ENCODE measurements at regions not wholly inside any gene's neighbourhood (a gene's known extent, or its start where the extent isn't known, plus 50 kb on each side); places are given as distances from the start of the nearest gene placed in this dataset.

DNA sequence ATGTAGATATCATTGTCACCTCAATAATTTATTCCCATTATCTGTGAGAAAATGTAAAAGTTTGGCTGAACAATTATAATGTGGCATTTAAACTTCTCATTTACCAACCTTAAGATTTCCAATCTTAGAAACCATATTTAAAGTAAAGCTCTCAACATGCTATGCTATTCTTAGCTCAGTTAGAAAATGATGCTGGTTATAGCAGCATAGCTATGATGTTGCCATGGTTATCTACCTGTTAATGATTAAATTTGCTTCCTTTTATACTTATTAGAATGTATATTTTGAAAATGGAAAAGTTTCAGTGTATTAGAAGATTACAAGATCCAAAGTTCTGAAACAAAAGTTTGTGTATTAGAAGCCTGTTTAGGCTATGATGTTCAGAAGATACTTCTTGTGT, 110.1 kb downstream of the GPR63 start:
- ATAC-seq (ENCODE audit: poor library complexity) (no peak), DNase-seq (no peak)
- Histone ChIP-seq H3K4me3 (ENCODE audit: low read length) (no peak overlapping the region), H3K9me3 (ENCODE audit: control insufficient read depth in 1 of 2, insufficient read depth in 1 of 2, low read length in 2 of 2) (peaks cover 0 to 2% of the 10 kb centered on the region in 2 experiments), H3K27me3 (ENCODE audit: control insufficient read depth in 1 of 2, insufficient read depth in 2 of 2, low read length in 2 of 2) (no peaks in the 10 kb centered on the region), H3K4me1 (ENCODE audit: insufficient read depth, low read length) (no peaks in the 10 kb centered on the region), H3K36me3 (ENCODE audit: insufficient read depth, low read length) (no peaks in the 10 kb centered on the region), H3K27ac (ENCODE audit: low read depth in 1 of 2, low read length in 2 of 2) (no peak overlapping the region)
- ChIA-PET POLR2A (no interaction called here), CTCF (no interaction called here)
- Mint-ChIP-seq H3K4me3 (no peak overlapping the region), H3K4me1 (ENCODE audit: low read depth) (no peaks in the 10 kb centered on the region), H3K9me3 (no peaks in the 10 kb centered on the region), H3K27ac (no peak overlapping the region), H3K36me3 (ENCODE audit: low read depth) (no peaks in the 10 kb centered on the region), H3K27me3 (no peaks in the 10 kb centered on the region)
- intact Hi-C loops (cut with DNase I, micrococcal nuclease) = no loop called here
- TF ChIP-seq, protein P1, sequence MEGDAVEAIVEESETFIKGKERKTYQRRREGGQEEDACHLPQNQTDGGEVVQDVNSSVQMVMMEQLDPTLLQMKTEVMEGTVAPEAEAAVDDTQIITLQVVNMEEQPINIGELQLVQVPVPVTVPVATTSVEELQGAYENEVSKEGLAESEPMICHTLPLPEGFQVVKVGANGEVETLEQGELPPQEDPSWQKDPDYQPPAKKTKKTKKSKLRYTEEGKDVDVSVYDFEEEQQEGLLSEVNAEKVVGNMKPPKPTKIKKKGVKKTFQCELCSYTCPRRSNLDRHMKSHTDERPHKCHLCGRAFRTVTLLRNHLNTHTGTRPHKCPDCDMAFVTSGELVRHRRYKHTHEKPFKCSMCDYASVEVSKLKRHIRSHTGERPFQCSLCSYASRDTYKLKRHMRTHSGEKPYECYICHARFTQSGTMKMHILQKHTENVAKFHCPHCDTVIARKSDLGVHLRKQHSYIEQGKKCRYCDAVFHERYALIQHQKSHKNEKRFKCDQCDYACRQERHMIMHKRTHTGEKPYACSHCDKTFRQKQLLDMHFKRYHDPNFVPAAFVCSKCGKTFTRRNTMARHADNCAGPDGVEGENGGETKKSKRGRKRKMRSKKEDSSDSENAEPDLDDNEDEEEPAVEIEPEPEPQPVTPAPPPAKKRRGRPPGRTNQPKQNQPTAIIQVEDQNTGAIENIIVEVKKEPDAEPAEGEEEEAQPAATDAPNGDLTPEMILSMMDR (IDR thresholded peaks at IDR 0.05) = no peak

DNA sequence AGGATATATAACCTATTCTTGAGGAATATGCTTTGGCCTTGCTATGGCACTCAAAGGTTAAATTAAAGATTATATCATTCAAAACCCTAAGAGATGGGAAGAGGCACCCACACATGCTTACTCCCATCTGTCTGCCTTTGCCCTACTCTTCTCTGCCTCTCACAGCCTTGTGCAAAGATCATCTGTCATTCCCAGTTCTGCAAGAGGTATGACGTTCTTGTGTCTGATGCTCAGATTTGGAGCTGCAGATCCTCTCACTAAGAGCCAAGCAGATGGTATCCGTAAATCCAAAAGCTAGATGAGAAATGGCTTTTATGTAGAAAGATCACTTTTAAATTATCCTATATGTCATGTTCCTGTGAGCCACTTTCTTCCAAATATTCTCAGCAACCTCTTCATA, 112.0 kb downstream of the GPR63 start:
- CTCF ChIA-PET = no interaction called here
- intact Hi-C loops (cut with DNase I, micrococcal nuclease) = no loop called here
- ATAC-seq (ENCODE audit: poor library complexity) (no peak), DNase-seq (no peak)
- TF ChIP-seq, protein P1 (IDR thresholded peaks at IDR 0.05) = no peak
- no peaks in the 10 kb centered on the region for H3K36me3 ChIP-seq (ENCODE audit: insufficient read depth, low read length)
- no peak overlapping the region for H3K27ac ChIP-seq (ENCODE audit: low read depth in 1 of 2, low read length in 2 of 2)
- H3K4me3 ChIP-seq (ENCODE audit: low read length) = no peak overlapping the region
- no peaks in the 10 kb centered on the region for H3K9me3 Mint-ChIP-seq
- no peaks in the 10 kb centered on the region for H3K27me3 ChIP-seq (ENCODE audit: control insufficient read depth in 1 of 2, insufficient read depth in 2 of 2, low read length in 2 of 2)
- no peak overlapping the region for H3K4me3 Mint-ChIP-seq
- H3K4me1 ChIP-seq (ENCODE audit: insufficient read depth, low read length) = no peaks in the 10 kb centered on the region
- H3K27me3 Mint-ChIP-seq = peaks cover 5% of the 10 kb centered on the region
- POLR2A ChIA-PET = no interaction called here
- peaks cover 0 to 2% of the 10 kb centered on the region in 2 experiments for H3K9me3 ChIP-seq (ENCODE audit: control insufficient read depth in 1 of 2, insufficient read depth in 1 of 2, low read length in 2 of 2)
- no peaks in the 10 kb centered on the region for H3K36me3 Mint-ChIP-seq (ENCODE audit: low read depth)
- no peaks in the 10 kb centered on the region for H3K4me1 Mint-ChIP-seq (ENCODE audit: low read depth)
- H3K27ac Mint-ChIP-seq = no peak overlapping the region

DNA sequence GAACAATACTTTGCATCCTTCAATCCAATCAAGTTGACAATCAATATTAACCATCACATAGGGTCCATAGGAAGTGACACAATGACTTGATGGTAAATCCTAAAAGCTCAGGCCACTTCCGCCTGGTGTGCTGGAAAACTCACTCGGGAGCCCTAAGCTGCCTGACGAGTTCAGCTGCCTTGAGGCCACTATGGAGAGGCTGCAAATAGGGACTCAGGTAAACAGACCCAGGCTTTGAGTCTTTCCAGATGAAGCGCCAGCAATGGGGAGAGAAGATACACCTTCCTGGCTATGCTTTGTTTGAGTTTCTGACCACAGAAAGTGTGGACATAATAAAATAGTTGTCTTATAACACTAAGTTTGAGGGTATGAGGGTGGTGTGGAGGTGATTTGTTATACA, 112.6 kb downstream of the GPR63 start:
- no peaks in the 10 kb centered on the region for H3K4me1 ChIP-seq (ENCODE audit: insufficient read depth, low read length)
- no peak overlapping the region for H3K4me3 ChIP-seq (ENCODE audit: low read length)
- Mint-ChIP-seq H3K4me1 (ENCODE audit: low read depth) (no peaks in the 10 kb centered on the region), H3K36me3 (ENCODE audit: low read depth) (no peaks in the 10 kb centered on the region), H3K9me3 (no peaks in the 10 kb centered on the region), H3K27me3 (peaks cover 5% of the 10 kb centered on the region), H3K27ac (no peak overlapping the region), H3K4me3 (no peak overlapping the region)
- H3K36me3 ChIP-seq (ENCODE audit: insufficient read depth, low read length) = no peaks in the 10 kb centered on the region
- intact Hi-C loops (cut with DNase I, micrococcal nuclease) = no loop called here
- H3K9me3 ChIP-seq (ENCODE audit: control insufficient read depth in 1 of 2, insufficient read depth in 1 of 2, low read length in 2 of 2) = peaks cover 0 to 2% of the 10 kb centered on the region in 2 experiments
- H3K27ac ChIP-seq (ENCODE audit: low read depth in 1 of 2, low read length in 2 of 2) = no peak overlapping the region
- POLR2A ChIA-PET = no interaction called here
- no peak for ATAC-seq (ENCODE audit: poor library complexity)
- CTCF ChIA-PET = no interaction called here
- DNase-seq = no peak
- H3K27me3 ChIP-seq (ENCODE audit: control insufficient read depth in 1 of 2, insufficient read depth in 2 of 2, low read length in 2 of 2) = no peaks in the 10 kb centered on the region
- TF ChIP-seq, protein P1 (IDR thresholded peaks at IDR 0.05) = no peak

Data from CD4-positive, alpha-beta T cell (primary cell).